Renal cortex interstitium (tissue), 11 donors: ENCODE measurements at regions not wholly inside any gene's neighbourhood (a gene's known extent, or its start where the extent isn't known, plus 50 kb on each side); places are given as distances from the start of the nearest gene placed in this dataset.
A peak's percentile ranks its signal among the peaks of the same experiment; 100 is the strongest.
"Not testable (repeated sequence)": the region's sequence is repeated elsewhere in the genome, so short reads cannot be mapped to it uniquely, and the experiment has no call there.

Experiments
- DNase-seq, 11 donors: peaks; one replicate each; pipeline ENCODE4 v3.0.0-alpha.2; 2013; ENCODE audit warnings: low read depth in 9 of 11, low spot score in 4 of 11; ENCODE audit errors: extremely low read depth in 1 of 11

- DNase-seq = no peak
Observed at GRCh38 chr6:114810468-114810867, 467.6 kb upstream of the HS3ST5 start.

GRCh38 chr6:114805426-114805825 is 462.6 kb upstream of the HS3ST5 start:
- not testable (repeated sequence) for DNase-seq

- DNase-seq = no peak
Observed at GRCh38 chr6:114796576-114796975, 453.8 kb upstream of the HS3ST5 start.

GRCh38 chr6:114793428-114793827 is 450.6 kb upstream of the HS3ST5 start:
- DNase-seq = no peak

- no peak for DNase-seq
Observed at GRCh38 chr6:114785235-114786127, 442.7 kb upstream of the HS3ST5 start.

- no peak for DNase-seq
Observed at GRCh38 chr6:114783783-114784182, 441.0 kb upstream of the HS3ST5 start.

DNA sequence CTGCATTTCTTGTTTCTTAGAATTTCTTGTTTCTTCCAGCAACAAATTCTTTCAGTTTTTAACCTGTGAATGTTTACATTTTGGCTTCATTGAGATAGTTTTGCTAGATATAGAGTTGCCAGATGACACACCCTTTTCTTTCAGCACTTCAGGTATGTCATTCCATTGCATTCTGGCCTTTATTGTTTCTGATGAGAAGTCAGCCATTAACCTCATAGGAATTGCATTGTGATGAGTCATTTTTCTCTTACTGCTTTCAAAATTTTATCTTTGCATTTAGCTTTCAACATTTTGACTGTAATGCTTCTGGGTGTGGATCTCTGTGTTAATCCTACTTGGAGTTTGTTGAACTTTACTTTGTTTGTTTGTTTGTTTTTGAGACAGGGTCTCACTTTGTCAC is 440.3 kb upstream of the HS3ST5 start:
- DNase-seq = no peak

DNA sequence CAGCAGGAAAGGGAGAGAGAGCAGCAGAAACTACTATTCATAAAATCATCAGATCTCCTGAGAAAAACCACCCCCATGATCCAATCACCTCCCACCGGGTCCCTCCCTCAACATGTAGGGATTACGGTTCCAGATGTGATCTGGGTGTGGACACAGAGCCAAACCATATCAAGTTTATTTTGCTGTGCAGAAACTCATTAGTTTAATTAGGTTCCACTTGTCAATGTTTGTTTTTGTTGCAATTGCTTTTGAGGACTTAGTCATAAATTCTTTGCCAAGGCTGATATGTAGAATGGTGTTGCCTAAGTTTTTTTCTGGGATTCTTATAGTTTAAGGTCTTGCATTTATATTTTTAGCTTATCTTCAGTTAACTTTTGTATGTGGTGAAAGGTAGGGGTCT is 422.0 kb upstream of the HS3ST5 start:
- no peak for DNase-seq

DNA sequence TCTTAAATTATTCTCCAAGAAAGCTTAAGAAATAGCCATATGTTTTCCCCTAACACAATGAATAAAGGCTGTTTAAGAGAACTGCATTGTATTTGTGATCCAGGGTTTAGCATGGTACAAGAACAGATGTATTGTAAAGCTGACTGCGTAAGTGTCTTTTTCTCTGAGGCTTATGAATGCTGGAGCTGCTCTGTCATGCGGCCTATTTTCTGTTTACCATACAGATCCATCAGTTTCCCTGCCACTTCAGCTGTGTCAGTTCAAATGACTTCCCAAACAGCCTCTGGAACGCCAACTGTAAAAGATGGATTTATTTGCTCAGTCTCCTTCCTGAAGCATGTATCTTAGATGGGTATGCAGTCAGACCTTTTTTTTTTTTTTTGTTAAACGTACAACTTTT is 419.3 kb upstream of the HS3ST5 start:
- no peak for DNase-seq

GRCh38 chr6:114747995-114748625 is 405.3 kb upstream of the HS3ST5 start:
- DNase-seq = peak; percentile 12 to 42 (median 20)

DNA sequence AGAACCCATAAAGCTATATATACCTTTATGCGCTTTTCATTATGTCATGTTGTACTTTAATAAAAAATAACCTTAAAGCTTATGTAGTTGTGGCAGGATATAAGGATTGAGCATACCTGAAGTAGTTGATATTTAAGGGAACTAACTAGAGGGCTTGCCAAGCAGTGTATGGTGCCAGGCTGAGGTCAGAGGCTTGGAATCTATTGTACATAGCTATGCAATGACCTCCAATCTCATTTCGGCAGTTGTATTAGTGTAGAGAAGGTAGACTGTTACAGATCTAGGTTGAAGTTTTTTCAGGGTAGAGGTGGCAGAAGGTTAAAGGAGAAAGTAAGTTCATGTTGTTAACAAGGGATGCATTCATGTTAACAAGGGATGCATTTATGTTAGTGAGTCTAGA is 397.7 kb upstream of the HS3ST5 start:
- DNase-seq = no peak

- DNase-seq = no peak
Observed at GRCh38 chr6:114739656-114740055, 396.8 kb upstream of the HS3ST5 start.

DNA sequence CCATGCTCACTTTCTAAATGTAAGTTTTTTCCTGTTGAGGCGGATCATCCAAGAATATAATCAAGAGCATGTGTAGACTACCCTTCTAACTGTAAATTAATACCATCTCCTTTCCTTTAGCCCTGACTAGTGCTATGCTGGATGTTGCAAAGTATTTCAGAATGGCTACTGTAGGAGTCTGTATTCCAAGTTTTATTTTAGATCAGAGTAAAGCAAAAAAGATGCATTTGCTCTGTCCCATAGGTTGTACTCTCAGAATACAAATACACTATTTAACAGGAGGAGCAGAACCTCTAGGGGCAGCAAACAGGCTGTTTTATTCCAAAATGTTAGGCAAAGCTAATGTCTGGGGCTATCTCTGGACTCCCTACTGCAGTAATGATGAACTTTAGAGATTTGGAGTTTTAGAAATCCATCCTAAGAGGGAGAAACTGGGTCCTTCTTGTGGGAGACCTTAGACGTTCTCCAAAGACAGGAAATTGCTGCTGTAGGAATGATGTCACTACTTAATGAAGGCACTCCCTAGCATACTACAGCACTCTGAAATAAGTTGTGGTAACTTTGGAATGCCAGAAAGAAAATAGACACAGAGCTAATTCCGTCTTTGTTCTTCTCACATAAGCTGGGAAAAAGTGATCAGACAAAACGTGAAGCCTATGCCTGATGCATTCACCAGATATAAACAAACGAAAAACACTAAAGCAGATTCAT is 392.4 kb upstream of the HS3ST5 start:
- no peak for DNase-seq

GRCh38 chr6:114733596-114733995 is 390.8 kb upstream of the HS3ST5 start:
- DNase-seq = no peak

DNA sequence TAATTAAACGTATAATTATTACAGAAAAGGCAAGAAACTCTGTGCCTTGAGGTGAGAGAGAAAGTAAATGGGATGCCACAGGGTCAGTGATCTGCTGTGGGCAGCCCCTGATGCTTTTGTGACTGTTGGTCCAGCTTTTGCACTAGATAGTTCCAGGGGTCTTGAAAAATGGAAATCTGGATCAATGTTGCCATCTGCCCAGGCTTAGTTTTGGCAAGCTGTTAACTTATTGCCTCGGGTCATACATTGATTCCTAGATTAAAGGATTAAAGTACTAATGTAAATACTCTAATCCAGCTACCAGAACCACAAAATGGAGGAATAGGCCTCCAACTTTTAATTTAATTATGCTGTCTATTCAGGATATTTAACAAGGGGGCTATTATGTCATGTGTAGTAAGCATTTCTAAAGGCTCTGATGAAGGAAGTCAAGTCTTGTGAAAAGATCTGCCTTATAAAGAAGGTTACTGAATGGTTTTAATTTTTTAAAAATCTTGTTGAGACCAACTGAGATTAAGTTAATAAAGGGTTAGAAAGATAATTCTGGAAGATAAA is 376.0 kb upstream of the HS3ST5 start:
- no peak for DNase-seq

DNA sequence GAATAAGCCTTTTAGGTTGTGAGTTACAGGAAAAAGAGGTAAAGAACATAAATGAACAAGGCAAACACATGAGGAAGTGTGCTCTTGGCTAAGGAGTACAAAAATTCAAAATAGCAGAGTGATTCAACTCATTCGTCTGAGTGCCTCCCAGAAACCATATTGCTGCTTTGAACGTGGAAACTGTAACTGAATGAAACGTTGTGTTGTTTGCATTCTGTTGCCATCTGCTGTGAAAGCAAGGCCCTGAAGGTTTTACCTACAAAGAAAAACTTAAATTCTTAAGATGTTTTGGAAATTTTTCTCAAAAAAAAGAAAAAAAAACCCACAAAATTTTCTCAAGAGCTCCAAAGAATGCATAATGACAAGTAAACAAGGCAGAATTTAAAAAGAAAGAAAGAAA is 375.4 kb upstream of the HS3ST5 start:
- DNase-seq = no peak

DNA sequence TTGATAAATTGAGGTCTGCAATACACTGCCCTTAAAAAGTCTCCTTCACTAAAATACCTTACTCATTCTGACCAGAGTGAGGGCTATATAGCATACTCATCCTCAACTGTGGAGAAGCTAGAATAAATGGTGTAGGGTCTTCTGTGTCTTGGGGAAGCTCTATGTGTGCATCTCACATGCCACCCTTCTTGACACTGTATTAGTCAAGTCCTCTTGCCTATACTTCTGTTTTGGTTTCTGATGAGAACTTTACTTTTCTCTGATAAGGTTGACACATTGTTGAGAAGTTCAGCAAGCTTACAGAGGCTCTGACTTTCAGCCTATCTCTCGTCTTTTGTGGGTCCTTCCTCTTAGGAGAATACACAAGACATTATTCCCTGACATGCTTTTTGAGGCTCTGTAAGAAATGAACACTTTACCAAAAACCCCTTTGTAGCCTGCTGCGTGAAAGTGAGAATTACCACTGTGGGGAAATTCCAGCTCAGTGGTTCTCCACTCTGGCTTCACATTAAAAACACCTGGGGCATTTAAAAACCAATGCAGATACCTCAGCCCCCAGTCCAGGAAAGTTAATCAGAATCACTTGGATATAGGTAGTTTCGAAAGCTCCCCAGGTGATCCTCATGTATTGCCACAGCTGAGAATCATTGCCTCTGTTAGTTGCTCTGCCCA is 372.1 kb upstream of the HS3ST5 start:
- no peak for DNase-seq

DNA sequence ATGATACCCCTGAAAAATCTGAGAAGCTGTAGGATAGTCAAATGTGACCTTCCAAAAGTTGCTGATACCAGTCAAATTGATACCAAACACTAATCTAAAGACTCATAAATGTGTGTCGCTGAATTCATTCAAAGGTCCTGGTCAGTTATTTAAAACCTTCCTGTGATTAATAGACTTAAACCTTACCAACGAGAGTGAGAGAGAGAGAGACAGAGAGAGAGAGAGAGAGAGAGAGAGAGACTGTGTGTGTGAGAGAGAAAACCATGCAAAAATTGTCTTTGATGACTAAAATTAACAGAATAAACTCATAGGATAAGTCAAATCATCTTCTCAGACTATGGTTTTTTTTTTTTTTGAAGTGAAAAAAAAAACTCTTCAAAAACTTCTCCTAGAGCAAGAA is 370.9 kb upstream of the HS3ST5 start:
- no peak for DNase-seq

DNA sequence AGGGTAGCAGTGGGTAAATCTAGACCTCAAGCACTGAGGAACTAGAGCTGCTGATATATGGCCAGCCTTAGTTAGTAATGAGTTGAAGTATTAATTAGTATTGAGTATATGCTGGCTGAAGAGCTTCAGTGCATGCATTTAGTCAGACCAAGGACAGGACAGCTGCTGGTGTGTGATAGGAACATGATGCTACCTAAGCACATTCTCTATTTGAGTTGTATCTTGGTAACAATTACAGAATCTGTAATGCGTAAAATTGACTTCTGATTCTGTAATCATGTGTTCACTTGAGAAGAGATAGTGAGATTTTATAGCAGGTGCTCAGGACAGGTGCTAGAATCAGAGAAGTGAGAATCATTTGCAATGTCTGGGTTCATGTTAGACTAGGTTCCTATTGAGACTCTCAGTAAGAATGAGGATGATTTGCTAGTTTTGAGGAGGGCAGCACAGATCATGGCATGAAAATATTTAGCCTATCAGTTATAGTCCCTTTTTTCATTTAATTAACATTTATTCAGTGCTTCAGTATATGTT is 369.4 kb upstream of the HS3ST5 start:
- DNase-seq = no peak
